ENCODE measurements at regions not wholly inside any gene's neighbourhood (a gene's known extent, or its start where the extent isn't known, plus 50 kb on each side); places are given as distances from the start of the nearest gene placed in this dataset.

DNA sequence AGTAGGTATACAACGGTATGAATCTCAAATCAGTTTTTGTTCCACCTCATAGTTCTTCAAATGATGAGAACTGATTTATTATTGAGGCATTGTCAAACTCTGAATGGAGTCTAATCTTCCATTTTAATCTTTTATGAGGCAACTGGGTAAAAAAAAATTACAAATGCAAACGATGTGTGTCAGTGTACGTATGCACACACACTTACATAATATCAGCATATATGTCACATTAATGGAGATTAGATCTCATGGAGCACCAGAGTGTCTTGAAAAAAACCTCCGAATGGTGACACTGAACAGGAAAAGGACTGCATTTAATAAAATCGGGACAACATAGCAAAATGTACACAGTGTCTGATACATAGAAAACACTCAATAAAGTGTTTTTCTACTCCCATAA, 842.7 kb downstream of the EFNB2 start:
- TF ChIP-seq POLR2AphosphoS5 (IDR thresholded peaks at IDR 0.05; ENCODE audit: low read depth, low read length) (no peak), TAF1 (IDR thresholded peaks at IDR 0.05; ENCODE audit: borderline replicate concordance, low read depth, low read length) (no peak)

Data from GM12892 (cell line).